Inflammatory macrophage (primary cell): ENCODE measurements at regions not wholly inside any gene's neighbourhood (a gene's known extent, or its start where the extent isn't known, plus 50 kb on each side); places are given as distances from the start of the nearest gene placed in this dataset.

ENCODE experiments used
- DNase-seq, 2 donors: peaks; one replicate each; pipeline ENCODE4 v3.0.0-alpha.2; 2020 to 2022

- no peak for DNase-seq
Measured at GRCh38 chr19:41495589-41495988, 52.6 kb downstream of the ERICH4 start.

- no peak for DNase-seq
Measured at GRCh38 chr19:41499899-41500298, 56.9 kb downstream of the ERICH4 start.

DNA sequence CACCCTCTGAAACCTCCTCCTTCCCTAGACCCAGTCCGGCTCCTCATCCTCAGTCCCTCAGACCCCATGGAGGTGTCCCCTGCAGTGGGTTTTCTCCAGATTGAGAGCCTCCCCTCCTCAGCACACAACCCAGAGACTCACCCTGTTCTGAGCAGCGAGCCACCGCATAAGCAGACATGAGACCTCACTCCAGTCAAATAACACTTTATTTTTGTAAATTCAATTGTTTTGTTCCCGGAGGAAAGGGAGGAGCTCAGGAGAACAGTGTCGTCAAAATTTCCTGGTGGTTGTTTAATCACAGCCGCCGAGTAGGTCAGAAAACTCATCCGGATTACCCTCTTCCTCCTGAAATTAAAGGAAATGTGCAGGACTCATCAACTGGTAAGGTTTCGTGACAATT is 57.5 kb downstream of the ERICH4 start:
- DNase-seq: no peak

DNA sequence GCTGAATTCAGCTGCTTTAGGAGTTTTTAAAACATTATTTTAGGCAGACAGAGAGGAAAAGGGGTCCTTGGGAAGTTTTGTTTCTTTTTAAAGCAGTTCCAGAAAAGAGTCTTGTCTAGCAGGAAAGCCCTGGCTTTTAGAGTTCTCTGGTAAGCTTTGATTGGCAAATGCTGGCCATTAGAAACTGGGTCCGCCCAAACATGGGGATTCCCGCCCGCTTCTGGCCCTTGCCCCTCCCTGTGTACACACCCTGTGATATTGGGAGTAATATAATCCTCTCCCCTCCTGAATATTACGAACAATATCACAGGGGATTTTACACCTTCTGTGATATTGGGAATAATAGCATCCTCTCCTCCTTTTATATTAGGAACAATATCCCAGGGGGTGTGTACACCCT is 58.9 kb downstream of the ERICH4 start:
- DNase-seq: no peak

- DNase-seq: no peak
Measured at GRCh38 chr19:41505105-41505504, 62.1 kb downstream of the ERICH4 start.

DNA sequence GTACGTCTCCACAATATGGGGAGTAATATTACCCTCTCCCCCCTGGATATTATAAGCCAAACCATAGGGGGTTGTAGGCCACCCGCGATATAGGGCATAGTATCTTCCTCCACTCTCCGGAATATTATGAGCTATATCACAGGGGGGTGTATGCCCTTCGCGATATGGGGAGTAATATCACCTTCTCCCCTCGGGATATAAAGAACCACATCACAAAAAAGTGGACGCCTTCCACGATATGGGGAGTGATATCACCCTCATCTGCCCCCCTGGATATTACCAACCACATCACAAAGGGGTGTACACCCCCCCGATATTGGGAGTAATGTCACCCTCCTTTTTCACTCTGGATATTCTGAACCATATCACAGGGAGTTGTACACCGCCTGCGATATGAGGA is 65.5 kb upstream of the CEACAM21 start:
- DNase-seq: no peak

- DNase-seq: no peak
Measured at GRCh38 chr19:41511628-41512027, 64.3 kb upstream of the CEACAM21 start.

- DNase-seq: no peak
Measured at GRCh38 chr19:41515015-41515652, 60.8 kb upstream of the CEACAM21 start.

DNA sequence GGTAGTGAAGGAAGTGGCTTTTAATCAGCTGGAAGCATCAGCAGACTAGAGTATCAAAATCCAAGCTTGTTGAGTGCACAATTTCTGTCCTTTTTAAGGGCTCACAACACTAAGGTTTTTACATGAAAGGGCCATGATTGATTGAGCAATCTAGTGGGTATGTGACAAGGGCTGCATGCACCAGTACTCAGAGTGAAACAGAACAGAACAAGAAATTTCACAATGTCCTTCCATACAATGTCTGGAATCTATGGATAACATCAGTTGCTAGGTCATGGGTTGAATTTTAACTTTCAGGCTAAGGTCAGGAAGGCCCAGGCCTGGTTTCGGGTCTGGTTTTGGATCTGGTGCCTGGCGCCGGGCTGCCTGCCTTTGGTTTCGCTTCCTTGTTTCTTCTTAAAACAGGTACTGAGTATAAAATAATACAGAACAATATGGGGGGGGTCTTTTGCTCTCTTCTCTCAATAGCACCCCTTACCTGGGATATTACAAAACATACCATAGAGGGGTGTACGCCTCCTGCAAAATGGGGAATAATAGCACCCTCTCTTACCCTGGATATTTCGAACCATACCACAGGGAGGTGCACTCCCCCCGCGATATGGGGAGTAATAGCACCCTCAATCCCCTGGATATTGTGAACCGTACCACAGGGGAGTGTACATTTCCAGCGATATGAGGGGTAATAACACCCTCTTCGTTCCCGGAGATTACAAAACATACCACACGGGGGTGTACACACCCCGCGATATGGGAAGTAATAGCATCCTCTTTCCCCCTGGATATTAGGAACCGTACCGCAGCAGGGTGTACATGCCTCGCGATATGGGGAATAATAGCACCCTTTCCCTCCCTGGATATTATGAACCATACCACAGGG is 59.4 kb upstream of the CEACAM21 start:
- DNase-seq: peak; percentile 60 to 64

- no peak for DNase-seq
Measured at GRCh38 chr19:41518141-41518540, 57.8 kb upstream of the CEACAM21 start.

GRCh38 chr19:41521138-41521930 is 54.6 kb upstream of the CEACAM21 start:
- peak; percentile 41 to 61 for DNase-seq

- peak in 1 of 2 donors; percentile 33 for DNase-seq
Measured at GRCh38 chr19:41521931-41522555, 53.9 kb upstream of the CEACAM21 start.

- DNase-seq: no peak
Measured at GRCh38 chr19:41525989-41526388, 50.0 kb upstream of the CEACAM21 start.
